Dermis microvascular lymphatic vessel endothelial cell (primary cell): ENCODE measurements at regions not wholly inside any gene's neighbourhood (a gene's known extent, or its start where the extent isn't known, plus 50 kb on each side); places are given as distances from the start of the nearest gene placed in this dataset.
"Not testable (repeated sequence)": the region's sequence is repeated elsewhere in the genome, so short reads cannot be mapped to it uniquely, and the experiment has no call there.

Experiments used
- DNase-seq, 2 donors: peaks; one replicate each; pipeline versions ENCODE4 v3.0.0 to v3.0.0-alpha.2; 2010; ENCODE audit warnings: low read depth in 2 of 2

DNA sequence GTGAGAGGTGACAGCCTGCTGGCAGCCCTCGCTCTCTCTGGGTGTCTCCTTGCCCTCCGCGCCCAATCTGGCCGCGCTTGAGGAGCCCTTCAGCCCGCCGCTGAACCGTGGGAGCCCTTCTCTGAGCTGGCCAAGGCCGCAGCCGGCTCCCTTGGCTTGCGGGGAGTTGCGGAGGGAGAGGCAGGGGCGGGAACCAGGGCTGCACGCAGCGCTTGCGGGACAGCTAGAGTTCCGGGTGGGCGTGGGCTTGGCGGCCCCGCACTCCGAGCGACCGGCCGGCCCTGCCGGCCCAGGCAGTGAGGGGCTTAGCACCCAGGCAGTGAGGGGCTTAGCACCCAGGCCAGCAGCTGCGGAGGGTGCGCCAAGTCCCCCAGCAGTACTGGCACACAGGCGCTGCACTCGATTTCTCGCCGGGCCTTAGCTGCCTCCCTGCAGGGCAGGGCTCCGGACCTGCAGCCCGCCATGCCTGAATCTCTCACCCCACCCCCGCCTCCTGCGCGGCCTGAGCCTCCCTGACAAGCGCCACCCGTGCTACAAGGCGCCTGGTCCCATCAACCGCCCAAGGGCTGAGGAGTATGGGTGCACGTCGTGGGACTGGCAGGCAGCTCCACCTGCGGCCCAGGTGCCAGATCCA is 1526.1 kb downstream of the FAM181B start:
- DNase-seq = no peak

DNA sequence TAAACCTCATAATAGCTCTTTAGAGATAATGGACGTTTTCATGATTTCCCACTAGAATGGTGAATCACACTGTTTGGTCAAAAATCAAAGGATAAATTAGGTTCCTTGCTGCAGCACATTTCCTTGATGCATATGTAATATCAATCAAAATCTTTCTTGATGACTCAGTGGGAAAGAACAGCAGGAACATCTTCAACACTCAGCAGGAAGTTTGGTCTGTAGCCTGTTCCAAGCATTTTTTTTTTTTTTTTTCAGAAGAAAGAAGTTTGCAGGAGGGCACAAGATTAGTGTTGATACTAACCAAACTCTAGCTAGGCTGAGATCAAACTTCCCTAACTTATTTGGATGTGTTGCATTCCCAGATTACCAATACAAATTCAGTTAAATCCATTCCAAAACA is 1529.8 kb downstream of the FAM181B start:
- DNase-seq = no peak

DNA sequence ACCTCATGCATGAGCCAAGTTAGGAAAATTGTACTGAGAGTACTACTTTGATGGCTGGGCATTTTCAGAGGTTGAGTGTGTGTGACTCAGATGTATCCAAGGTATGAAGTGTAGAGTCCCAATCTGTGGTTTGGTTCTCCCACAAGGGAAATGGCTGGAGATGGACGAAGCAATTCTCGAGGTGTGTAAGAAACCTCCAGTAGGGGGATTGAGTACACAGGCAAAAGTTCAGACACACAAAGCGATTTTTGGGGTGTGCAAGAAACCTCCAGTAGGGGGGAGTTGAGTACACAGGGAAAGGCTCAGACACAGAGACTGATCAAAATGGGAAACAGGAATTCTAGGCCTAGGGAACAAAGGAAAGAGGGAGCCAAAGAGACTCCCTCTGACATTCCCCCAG is 1536.3 kb downstream of the FAM181B start:
- no peak for DNase-seq

DNA sequence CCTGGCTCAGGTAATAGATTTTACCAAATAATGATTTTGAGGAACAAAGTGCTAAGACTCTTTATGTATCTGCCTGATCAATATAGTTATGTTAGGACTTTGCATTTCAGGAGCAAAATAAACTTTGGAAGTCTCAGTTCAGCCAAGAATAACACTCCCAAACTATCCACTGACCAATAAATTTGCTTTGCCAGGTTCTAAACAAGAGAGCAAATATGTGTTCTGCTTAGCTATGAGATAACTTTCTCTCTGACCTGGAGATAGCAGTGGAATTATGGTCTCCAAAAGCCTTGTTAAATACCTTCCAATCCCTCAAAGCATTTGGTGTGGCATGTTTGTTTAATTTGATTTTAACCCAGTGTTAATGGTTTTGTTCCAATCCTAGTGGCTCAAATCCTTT is 1541.1 kb downstream of the FAM181B start:
- no peak for DNase-seq

DNA sequence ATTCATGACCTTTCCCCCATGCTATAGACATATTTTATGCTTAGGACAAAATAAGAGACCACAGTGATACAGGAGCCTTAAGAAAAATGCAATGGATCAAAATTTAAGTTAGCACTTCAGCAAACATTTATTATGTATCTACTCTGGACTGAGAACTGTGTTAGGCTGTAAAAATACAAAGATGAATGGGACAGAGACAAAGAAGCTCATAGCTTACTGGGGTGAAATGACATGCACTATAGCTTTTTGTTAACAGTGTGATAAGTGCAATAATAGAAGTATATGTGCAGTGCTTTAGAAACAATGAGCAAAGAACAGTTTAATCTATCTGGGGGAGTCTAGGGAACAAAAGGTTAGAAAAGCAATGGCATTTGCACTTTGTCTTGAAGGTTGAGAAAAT is 1543.1 kb downstream of the FAM181B start:
- DNase-seq = no peak

DNA sequence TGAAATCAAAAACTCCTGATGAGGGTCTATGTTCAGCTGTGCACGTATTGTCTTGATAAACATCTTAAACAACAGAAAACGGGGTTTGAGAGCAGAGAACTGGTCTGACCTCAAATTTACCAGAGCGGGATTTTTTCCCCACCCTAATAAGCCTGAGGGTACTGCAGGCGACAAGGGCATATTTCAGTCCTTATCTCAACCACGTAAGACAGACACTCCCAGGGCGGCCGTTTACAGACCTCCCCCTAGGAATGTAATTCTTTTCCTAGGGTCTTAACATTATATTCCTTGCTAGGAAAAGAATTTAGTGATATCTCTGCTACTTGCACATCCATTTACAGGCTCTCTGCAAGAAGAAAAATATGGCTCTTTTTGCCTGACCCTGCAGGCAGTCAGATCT is 1546.6 kb downstream of the FAM181B start:
- not testable (repeated sequence) for DNase-seq

DNA sequence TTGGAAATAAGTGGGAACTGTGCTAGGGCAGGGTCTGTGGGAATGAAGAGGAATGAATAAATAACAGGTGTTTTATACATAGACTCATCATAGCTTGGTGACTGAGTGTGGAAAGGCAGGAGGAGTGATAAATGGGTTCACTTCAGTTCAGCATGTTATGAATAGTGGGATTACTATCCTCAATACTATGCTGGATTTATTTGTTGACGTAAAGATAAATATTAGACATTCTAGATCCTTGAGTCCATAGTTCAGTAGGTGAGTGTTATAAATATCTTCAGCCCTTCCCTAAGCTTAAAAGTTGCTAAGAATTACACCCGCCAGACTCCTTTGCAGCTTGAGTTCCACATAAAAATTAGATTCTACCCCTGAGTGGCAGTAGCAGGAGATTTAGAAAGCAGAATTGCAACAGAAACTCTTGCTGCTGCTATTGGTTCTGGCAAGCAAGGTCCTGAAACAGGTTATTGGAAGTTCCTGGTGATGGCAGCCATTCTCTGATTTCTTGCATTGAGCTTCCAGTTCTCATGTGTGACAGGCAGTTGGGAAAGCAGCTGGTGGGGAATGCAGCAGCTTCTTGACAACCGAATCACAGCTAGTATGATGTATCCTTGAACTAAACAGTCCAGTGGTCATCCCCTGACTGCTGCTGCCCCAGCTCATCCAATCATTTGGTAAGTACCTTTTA is 1558.9 kb downstream of the FAM181B start:
- no peak for DNase-seq

DNA sequence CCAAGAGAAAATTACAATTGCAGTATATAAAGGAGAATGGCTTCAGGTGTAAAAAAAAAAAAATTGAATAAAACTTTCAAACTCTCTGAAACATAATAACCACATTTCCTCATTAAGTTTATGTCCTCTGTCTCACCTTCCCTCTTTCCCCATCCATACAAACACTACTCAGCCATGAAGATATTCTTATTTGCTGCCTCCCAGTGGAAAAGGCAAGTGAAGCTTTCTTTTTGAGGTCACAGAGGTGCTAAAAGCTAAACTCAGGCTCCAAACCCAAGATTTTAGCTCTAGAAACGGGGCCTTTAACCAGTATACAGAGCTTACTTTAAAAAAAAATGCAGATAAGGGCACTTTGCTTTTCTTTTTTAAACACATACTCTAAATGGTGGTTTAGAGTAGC is 1568.5 kb downstream of the FAM181B start:
- DNase-seq = no peak

DNA sequence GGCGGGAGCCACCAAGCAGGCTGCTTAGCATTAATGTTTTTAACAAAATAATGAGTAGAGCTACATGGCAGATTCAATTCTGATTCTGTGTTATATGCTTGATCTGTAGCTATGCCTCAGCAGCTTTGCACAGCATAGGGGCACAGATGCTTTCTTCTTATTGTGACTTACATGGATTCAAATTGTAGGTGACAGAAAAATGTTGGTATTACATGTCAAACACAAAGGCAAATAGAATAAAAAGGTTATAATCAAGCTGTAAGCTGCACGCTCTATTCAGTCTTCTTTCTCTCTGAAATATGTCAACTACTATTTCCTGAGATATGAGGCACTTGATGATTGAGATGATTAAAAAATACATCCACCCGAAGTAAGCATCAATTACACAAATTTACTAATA is 1573.8 kb downstream of the FAM181B start:
- DNase-seq = no peak

DNA sequence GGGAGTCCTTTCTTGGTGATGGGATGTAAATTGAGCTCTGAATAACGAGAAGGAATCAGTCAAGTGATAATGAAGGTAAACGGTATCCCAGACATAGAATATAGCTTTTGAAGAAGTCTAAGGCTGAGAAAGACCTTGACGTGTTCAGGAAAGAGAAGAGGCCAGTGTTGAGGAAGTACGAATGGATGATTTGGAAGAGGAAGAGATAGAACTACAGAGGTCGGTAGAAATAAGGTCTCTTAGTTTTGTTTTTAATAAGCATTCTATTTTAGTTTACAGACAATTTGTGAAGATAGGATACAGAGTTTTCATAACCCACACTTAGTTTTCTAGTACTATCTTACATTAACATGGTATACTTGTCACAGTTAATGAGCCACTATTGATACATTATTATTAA is 1598.1 kb downstream of the FAM181B start:
- no peak for DNase-seq

DNA sequence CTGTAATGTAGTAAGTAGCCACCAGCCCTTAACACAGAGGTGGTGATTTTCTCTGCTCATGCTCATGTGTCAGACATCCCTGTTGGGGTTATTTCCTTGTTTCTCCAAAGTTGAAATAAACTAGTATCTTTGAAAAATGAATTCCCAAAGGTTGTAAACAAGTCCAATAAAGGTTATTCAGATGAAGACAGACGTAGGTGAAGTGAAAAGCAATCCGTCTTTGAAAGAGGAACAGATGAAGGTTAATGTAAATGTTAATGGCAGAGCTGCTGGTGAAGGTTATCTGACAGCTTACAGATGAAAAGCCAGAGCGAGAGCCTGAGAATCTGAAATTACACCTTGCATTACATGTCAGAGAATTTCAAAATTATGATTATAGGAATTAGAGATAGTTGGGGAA is 1604.0 kb downstream of the FAM181B start:
- no peak for DNase-seq

DNA sequence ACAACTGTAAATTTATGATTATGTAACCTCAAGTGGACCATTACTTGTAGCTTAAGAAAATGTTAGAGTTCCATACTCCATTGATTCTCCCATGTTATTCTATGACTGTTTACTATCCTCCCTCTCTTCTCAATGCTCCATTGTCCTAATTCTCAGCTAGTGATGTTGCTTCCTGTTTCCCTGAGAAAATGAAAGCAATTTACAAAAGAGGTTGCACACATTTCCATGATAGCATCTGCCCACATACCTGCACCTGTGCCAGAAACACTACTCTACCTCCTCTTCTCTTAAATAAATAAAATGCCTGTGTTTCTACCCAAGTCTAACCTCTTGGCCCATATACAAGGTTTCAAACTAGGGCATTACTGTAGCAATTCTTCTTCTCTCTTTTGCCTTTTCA is 1620.9 kb downstream of the FAM181B start:
- DNase-seq = no peak

DNA sequence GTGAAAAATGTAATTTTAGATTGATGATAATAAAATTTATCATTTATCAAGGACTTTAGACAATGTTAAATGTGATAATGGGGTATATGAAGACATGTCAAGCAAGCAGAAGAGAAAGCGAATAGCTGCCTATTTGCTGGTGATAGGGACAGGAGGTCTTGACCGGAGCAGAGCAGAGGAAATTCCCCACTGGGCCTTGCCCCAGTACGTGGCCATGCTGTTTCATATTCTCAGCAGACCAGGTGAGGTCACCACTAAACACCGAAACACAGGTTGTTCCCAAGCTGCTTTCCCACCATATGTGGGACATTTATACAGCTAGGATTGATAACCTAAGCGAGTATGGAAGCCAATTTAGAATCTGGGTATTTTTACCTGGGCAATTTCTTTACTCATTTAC is 1629.6 kb downstream of the FAM181B start:
- DNase-seq = no peak

DNA sequence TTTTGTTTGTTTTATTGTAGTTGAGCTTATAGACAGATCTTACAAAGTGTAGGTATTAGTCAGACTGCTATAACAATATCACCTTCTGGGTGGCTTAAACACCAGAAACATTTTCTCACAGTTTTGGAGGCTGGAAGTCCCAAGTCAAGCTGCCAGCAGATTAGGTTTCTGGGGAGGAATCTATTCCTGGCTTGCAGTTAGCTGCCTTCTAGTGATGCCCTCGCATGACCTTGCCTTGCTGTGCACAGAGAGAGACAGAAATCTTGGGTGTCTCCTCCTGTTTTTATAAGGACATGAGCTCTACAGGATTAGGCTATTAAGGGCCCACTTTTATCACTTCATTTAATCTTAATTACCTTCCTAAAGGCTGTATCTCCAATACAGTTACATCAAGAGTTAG is 1635.2 kb downstream of the FAM181B start:
- DNase-seq = no peak

DNA sequence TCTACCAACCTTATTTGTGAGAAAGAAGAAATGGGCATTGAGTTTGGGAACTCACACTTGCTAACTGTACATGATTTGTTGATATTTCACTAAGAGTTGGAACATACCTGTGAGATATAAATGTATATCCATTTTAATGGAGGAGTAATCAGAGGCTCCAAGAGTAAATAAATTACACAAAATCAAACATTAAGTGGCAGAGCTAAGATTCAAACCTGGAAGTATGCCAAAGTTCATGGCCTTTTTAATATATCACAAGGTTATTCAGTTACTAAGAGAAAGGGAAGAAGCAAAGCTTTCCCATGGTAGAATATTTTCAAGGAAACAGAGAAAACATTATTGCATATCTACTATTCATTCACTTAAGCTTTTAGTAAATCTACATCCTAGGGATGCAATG is 1641.1 kb downstream of the FAM181B start:
- DNase-seq = no peak

DNA sequence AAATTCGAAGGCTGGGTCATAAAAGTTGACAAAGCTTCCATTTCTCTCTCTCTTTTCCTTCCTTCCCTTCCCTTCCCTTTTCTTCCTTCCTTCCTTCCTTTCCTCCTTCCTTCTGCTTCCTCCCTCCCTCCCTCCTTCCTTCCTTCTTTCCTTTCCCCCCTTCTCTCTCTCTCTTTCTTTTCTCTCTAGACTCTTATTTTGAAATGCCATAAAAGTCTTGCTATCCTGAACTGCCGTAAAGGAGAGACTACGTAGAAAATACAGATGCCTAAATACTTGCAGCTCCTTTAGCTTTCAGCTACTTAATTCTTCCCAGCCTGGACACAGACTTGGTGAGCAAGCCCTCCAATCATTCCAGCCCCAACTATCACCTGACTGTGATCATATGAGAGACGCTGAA is 1644.4 kb downstream of the FAM181B start:
- DNase-seq = no peak

DNA sequence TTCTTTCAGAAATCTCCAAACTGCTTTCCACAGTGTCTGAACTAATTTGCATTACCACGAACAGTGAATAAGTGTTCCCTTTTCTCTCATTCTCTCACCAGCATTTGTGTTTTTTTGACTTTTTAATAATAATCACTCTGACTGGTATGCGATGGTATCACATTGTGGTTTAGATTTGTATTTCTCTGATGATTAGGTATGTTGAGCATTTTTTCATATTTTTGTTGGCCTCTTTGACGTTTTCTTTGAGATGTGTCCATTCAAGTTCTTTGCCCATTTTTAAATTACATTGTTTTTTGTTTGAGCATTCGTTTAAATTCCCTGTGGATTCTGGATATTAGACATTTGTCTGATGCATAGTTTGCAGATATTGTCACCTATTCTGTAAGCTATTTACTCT is 1639.6 kb upstream of the TENM4 start:
- DNase-seq = no peak

DNA sequence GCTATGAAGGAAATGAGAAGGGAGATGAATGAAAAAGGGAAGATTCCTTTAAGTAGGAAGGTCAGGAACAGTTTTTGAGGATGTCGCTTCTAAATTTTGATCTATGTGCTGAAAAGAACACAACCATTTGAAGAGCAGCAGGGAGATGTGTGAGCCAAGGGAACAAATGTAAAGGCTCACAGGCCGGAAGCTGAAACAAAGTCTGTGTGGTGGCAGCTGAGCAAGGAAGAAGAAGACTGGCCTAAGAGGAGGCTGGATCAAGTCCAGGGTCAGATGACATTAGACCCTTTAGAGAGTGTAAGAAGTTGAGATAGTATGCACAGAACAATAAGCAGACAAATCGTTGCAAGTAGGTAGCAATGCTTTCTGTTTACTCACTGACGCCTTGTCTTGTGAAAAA is 1631.4 kb upstream of the TENM4 start:
- DNase-seq = no peak

DNA sequence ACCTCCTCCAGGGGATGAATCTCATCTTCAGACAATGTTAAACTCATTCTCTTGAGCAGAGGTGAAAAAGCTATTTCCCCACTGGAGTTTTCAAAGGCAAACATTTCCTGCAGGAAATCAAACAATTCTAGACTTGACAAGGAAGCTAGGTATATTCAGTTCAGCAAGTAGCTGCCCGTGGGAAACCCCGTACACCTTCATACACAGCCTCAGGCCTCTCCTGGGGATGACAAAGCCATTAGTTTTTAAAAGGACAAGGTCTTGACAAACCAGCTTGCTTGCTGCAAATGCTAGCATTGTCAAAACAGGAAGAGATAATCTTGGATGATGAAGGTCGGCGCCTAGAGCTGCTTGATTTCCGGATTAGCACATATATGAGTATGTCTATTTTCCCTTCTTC is 1630.8 kb upstream of the TENM4 start:
- DNase-seq = no peak

DNA sequence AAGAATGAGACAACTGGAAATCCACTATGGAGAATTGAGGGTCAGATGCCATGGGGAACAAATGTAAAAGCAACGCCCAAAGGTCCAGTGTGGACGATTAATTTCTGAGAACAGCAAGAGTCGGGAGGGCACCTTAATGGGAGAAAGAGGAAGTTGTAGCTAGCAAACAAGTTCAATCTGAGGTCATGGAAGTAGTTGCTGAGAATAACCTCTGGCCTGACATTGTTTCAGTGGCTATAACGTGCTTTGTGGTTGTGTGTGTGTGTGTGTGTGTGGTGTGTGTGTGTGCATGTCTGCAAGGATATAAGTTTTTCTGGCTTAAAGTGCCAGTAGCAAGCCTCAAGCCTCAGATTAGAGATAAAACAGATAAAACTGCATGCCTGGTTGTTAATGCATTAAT is 1630.1 kb upstream of the TENM4 start:
- DNase-seq = no peak

DNA sequence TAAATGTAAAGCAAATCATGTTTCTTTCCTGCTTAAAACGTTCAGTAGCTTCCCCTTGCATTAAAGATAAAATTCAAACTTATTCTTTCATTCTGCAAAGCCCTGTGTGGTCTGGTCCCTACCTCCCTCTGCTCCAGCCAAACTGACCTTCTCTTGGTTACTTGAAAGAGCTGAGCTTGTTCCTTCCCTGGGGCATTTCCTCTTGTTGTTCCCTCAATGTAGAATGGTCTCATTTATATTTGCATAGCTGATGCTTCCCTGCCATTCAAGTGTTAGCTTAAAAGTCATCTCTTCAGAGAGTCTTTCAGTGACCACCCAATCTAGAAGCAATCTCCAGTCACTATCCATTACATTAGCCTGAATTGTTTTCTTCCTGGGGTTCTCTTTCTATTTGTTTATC is 1618.5 kb upstream of the TENM4 start:
- DNase-seq = no peak

DNA sequence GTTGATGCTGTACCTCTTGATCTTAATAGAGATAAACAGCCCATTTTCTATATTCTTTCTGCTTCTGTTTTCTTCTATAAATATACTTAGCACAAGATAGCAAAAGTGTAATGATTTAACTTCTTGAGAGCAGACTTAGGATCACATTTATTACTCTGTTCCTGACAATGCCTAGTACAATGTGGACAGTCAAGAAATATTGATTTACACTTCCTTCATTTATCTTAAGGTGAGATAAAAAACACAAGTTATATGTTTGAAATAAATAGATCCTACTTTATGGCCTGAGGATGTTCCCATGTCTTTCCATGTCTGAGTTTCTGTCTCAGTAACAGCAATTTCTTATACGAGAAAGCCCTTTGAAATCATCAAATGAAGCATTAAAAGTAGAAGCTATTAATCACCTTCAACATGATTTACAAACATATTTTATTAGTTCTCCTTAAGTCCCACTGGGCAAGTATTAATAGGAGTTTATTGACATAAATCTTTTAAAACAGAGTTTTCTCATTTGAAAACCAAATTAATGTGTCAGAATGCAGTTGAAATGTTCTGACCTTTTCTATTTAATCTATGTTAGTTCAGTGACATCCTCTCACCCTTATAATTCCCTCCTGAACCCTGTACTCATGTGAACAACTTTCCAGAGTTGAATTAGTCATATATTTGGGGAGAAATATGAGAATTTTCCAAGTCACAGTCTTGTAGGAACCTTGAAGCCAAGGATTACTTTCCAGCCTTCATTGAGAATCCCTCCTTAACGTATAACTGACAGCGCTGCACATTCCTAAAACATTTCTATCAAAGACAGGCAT is 1611.7 kb upstream of the TENM4 start:
- DNase-seq = no peak
